GM12892 (cell line): ENCODE measurements at regions not wholly inside any gene's neighbourhood (a gene's known extent, or its start where the extent isn't known, plus 50 kb on each side); places are given as distances from the start of the nearest gene placed in this dataset.
A peak's percentile ranks its signal among the peaks of the same experiment; 100 is the strongest.
"Not testable (repeated sequence)": the region's sequence is repeated elsewhere in the genome, so short reads cannot be mapped to it uniquely, and the experiment has no call there.

ENCODE experiments used
- DNase-seq: peaks from one replicate; pipeline ENCODE4 v3.0.0; 2011; ENCODE audit not compliant: insufficient read length
- FAIRE-seq: peaks from 2 replicates; lab custom pipeline; 2011; peaks lifted over from hg19 to GRCh38; lab: Jason Lieb, UNC
- POLR2A ChIP-seq: IDR thresholded peaks from 2 replicates; pipeline ENCODE4 v1.6.1; 2011; ENCODE audit warnings: low read depth, low read length, control low read depth
- POLR2AphosphoS5 ChIP-seq: IDR thresholded peaks from 2 replicates; pipeline ENCODE4 v1.6.1; 2011; ENCODE audit warnings: low read depth, low read length, control low read depth
- TAF1 ChIP-seq: IDR thresholded peaks from 2 replicates; pipeline ENCODE4 v1.6.1; 2011; ENCODE audit warnings: low read depth, mild to moderate bottlenecking, control low read depth, low read length, borderline replicate concordance

DNA sequence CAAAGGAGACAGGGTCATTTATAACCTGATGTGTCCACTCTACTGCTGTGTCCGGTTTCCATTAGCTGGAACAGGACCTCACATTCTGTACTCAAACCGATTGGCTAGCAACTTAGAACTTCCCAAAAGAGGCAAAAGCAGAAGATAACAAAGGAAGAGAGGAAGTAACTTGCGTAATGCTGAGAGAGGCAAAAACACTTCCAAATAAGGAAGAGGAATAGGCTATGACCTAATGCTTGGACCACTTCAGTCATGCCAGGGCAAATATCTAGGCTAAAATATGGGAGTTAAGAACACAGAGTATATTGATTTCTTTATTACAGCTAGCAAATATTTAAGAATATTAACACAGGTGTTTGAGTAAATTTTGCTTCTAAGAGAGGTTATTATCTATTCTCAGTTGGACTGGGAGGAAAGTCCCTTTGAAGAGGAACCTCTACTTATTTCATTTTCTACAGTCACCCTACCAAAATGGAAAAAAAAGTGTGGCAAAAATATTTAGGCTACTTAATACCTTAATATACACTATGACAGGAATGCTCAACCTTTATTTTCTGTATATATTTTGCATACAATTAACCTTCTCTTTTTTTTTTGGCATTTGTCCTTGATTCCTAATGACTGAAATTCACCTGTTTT lies 499.8 kb upstream of the CHORDC1 start:
- TF ChIP-seq POLR2AphosphoS5 (no peak), POLR2A (no peak), TAF1 (no peak)
- DNase-seq (no peak), FAIRE-seq (peak; percentile 53)

DNA sequence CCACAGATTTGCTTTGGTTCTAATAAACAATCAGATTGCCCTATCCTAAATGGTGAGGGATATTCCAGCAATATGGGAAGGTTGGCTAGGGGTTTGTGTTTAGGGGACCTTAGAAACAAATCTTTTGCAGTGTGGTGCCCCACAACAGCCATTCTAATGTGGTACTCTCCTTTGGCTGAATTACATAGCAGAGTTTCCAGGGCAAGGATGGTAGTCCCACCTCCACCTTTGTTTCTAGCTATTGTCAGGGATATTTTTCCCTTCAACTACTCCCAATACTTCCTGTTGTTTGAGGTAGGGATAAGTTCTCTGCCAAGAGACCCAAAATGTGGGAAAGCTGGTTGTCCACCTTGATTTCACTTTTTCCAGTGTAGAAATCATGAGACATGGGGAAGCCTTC lies 494.7 kb upstream of the CHORDC1 start:
- FAIRE-seq: no peak
- TF ChIP-seq TAF1 (no peak), POLR2AphosphoS5 (no peak), POLR2A (no peak)
- DNase-seq: no peak

DNA sequence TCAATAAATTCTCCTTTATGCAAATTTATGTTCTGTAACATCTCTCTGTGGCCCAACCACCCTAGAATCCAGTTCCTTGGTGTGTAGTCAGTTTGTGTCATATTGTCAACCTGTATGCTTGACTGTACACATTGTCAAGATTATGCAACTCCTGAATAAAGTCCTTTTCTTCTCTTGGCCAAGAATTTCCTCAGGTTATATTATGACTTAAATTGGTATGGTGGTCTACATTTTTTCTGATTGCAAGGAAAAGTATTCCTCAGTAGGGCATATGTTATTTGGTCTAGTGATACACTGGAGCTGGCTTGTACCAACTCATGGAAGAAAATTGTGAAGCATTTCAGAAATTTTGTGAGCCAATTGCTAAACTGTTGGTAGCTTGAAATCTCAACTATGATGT lies 482.8 kb upstream of the CHORDC1 start:
- FAIRE-seq (no peak), DNase-seq (no peak)
- TF ChIP-seq POLR2AphosphoS5 (no peak), TAF1 (no peak), POLR2A (no peak)

- no peak for TF ChIP-seq TAF1
- DNase-seq (no peak), FAIRE-seq (no peak)
These were observed 481.7 kb upstream of the CHORDC1 start for GRCh38 chr11:90704510-90704909.

DNA sequence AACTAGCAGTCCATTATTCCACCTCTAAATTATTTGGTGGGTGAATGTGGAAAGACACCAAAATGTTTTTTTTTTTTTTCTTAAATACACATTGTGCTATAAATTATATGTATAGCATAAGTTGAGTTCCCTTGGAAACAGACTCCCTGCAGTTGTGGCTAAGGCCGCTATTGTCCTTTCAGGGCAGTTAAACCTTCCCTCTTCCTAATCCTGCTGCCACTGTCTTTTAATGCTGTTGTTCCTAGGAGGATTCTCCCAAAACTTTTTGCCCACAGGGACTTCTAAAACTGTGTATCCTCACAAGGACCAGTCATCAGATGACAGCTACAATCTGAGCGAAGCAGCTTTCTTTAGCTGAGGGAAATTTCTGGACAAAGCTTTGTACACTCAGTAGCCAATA lies 478.9 kb upstream of the CHORDC1 start:
- no peak for DNase-seq
- FAIRE-seq: no peak
- TF ChIP-seq POLR2A (no peak), TAF1 (no peak), POLR2AphosphoS5 (no peak)

GRCh38 chr11:90700789-90701439 lies 478.1 kb upstream of the CHORDC1 start:
- peak; percentile 93 for FAIRE-seq
- TF ChIP-seq POLR2A: no peak
- TF ChIP-seq POLR2AphosphoS5: no peak
- TF ChIP-seq TAF1: no peak
- DNase-seq: no peak

- DNase-seq: no peak
- TF ChIP-seq POLR2A (no peak), TAF1 (no peak), POLR2AphosphoS5 (no peak)
- peak; percentile 5 for FAIRE-seq
These were observed 477.0 kb upstream of the CHORDC1 start for GRCh38 chr11:90699791-90700400.

GRCh38 chr11:90698238-90698637 lies 475.4 kb upstream of the CHORDC1 start:
- DNase-seq: no peak
- TF ChIP-seq POLR2A (no peak), POLR2AphosphoS5 (no peak), TAF1 (no peak)
- FAIRE-seq: no peak

- not testable (repeated sequence) for FAIRE-seq, DNase-seq
These were observed 452.6 kb upstream of the CHORDC1 start for GRCh38 chr11:90675496-90675895.

- DNase-seq: no peak
- no peak for TF ChIP-seq TAF1
- no peak for TF ChIP-seq POLR2A
- no peak for TF ChIP-seq POLR2AphosphoS5
- no peak for FAIRE-seq
These were observed 446.2 kb upstream of the CHORDC1 start for GRCh38 chr11:90669094-90669493.

DNA sequence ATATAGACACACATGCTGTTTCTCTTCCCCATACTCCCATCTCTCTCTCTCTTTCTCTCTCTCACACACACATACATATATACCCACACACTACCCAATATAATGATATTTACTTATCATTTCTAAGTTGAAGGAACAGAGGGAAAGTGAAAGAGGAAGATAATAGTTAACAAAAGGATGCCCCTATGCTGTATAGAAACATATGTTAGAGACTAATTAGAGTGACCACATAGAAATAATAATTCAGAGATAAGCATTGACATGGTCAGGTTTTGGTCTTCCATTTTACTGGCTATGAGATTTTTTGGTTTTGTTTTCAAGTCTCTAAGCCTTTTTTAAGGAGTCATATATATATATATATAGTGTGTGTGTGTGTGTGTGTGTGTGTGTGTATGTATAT lies 445.7 kb upstream of the CHORDC1 start:
- FAIRE-seq (no peak), DNase-seq (no peak)
- TF ChIP-seq POLR2AphosphoS5 (no peak), TAF1 (no peak), POLR2A (no peak)

GRCh38 chr11:90661233-90661632 lies 438.4 kb upstream of the CHORDC1 start:
- FAIRE-seq: no peak
- DNase-seq: no peak
- TF ChIP-seq POLR2AphosphoS5: no peak
- TF ChIP-seq POLR2A: no peak
- TF ChIP-seq TAF1: no peak

GRCh38 chr11:90656171-90656570 lies 433.3 kb upstream of the CHORDC1 start:
- DNase-seq: no peak
- TF ChIP-seq TAF1 (no peak), POLR2AphosphoS5 (no peak), POLR2A (no peak)
- FAIRE-seq: no peak
